DOHH2 (cell line): ENCODE measurements at regions not wholly inside any gene's neighbourhood (a gene's known extent, or its start where the extent isn't known, plus 50 kb on each side); places are given as distances from the start of the nearest gene placed in this dataset.

Experiments used
- H3F3A ChIP-seq: fragments of 200-600 bp; sonication (generic), shearing (Covaris generic); 2 replicates; pipeline ENCODE4 v1.6.0; 2016; ENCODE audit warnings: antibody characterized with exemption, mild to moderate bottlenecking; ENCODE audit not compliant: control insufficient read depth, insufficient read depth
- H3K27ac ChIP-seq: fragments of 200-600 bp; sonication (generic); 2 replicates; pipeline ENCODE4 v1.5.1; 2014; ENCODE audit warnings: low read depth, mild to moderate bottlenecking, low read length, moderate library complexity
- H3K27me3 ChIP-seq: fragments of 200-600 bp; sonication (generic); 2 replicates; pipeline ENCODE4 v1.6.1; 2014; ENCODE audit warnings: mild to moderate bottlenecking, low read length, mixed read lengths; ENCODE audit not compliant: control insufficient read depth
- H3K36me3 ChIP-seq: fragments of 200-600 bp; sonication (generic); 2 replicates; pipeline ENCODE4 v1.6.1; 2014; ENCODE audit warnings: mild to moderate bottlenecking, low read length, moderate library complexity, mixed read lengths; ENCODE audit not compliant: control insufficient read depth
- H3K4me1 ChIP-seq: fragments of 200-600 bp; sonication (generic); 2 replicates; pipeline ENCODE4 v1.6.1; 2014; ENCODE audit warnings: mild to moderate bottlenecking, low read length, mixed read lengths; ENCODE audit not compliant: control insufficient read depth
- H3K4me2 ChIP-seq: fragments of 200-600 bp; sonication (generic); 2 replicates; pipeline ENCODE4 v1.6.0; 2014; ENCODE audit warnings: mild to moderate bottlenecking, low read length, moderate library complexity
- H3K4me3 ChIP-seq: fragments of 200-600 bp; sonication (generic); 2 replicates; pipeline ENCODE4 v1.5.1; 2014; ENCODE audit warnings: mild to moderate bottlenecking, low read length, mixed read lengths
- H3K79me2 ChIP-seq: fragments of 200-600 bp; sonication (generic); 2 replicates; pipeline ENCODE4 v1.6.1; 2014; ENCODE audit warnings: mild to moderate bottlenecking, low read length, mixed read lengths; ENCODE audit not compliant: control insufficient read depth
- H3K9me2 ChIP-seq: fragments of 200-600 bp; sonication (generic); replicated peaks from 2 replicates; pipeline ENCODE4 v1.6.1; 2014; ENCODE audit warnings: mild to moderate bottlenecking, low read length, mixed read lengths; ENCODE audit not compliant: control insufficient read depth
- H3K9me3 ChIP-seq: fragments of 200-600 bp; sonication (generic); 2 replicates; pipeline ENCODE4 v1.6.1; 2014; ENCODE audit warnings: antibody characterized with exemption, low read length, mixed read lengths; ENCODE audit not compliant: control insufficient read depth, insufficient read depth
- H4K20me1 ChIP-seq: fragments of 200-600 bp; sonication (generic); 2 replicates; pipeline ENCODE4 v1.6.0; 2014; ENCODE audit warnings: low read depth, mild to moderate bottlenecking, antibody characterized with exemption, low read length, moderate library complexity; ENCODE audit not compliant: control insufficient read depth, insufficient read depth
- EZH2phosphoT487 ChIP-seq: fragments of 200-600 bp; sonication (generic); IDR thresholded peaks from 2 replicates; pipeline ENCODE4 v1.6.1; 2017; ENCODE audit warnings: borderline replicate concordance, mild to moderate bottlenecking, antibody characterized with exemption, low read length, moderate library complexity, mixed read lengths
- TF ChIP-seq, protein P1 (sequence below): fragments of 200-600 bp; sonication (generic); IDR thresholded peaks from one replicate; pipeline ENCODE4 v1.5.1; 2014; ENCODE audit warnings: antibody characterized with exemption, mild to moderate bottlenecking, low read depth, low read length; ENCODE audit not compliant: poor library complexity, severe bottlenecking

DNA sequence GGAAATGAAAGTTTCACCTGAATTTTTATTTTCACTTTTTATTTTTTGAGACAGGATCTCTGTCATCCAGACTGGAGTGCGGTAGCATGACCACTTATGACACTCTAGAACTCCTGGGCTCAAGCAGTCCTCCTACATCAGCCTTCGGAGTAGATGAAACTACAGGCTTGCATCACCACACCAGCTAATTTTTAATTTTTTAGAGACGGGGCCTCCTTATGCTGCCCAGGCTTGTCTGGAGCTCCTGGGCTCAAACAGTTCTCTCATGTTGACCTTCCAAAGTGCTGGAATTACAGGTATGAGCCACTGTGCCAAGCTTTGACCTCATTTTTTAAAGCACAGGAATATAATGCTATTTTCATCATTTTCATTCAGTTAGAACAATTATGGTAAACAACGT lies 297.0 kb upstream of the KLHL1 start:
- Histone ChIP-seq H3K4me1 (no peaks in the 10 kb centered on the region), H4K20me1 (no peaks in the 10 kb centered on the region), H3K79me2 (no peaks in the 10 kb centered on the region), H3K27ac (no peak overlapping the region), H3K9me2 (no peaks in the 10 kb centered on the region), H3K27me3 (no peaks in the 10 kb centered on the region), H3K4me2 (no peak overlapping the region), H3K9me3 (no peaks in the 10 kb centered on the region), H3K4me3 (no peak overlapping the region), H3K36me3 (no peaks in the 10 kb centered on the region), H3F3A (no peaks in the 10 kb centered on the region)
- TF ChIP-seq, protein P1, sequence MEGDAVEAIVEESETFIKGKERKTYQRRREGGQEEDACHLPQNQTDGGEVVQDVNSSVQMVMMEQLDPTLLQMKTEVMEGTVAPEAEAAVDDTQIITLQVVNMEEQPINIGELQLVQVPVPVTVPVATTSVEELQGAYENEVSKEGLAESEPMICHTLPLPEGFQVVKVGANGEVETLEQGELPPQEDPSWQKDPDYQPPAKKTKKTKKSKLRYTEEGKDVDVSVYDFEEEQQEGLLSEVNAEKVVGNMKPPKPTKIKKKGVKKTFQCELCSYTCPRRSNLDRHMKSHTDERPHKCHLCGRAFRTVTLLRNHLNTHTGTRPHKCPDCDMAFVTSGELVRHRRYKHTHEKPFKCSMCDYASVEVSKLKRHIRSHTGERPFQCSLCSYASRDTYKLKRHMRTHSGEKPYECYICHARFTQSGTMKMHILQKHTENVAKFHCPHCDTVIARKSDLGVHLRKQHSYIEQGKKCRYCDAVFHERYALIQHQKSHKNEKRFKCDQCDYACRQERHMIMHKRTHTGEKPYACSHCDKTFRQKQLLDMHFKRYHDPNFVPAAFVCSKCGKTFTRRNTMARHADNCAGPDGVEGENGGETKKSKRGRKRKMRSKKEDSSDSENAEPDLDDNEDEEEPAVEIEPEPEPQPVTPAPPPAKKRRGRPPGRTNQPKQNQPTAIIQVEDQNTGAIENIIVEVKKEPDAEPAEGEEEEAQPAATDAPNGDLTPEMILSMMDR: no peak
- TF ChIP-seq EZH2phosphoT487: no peak

DNA sequence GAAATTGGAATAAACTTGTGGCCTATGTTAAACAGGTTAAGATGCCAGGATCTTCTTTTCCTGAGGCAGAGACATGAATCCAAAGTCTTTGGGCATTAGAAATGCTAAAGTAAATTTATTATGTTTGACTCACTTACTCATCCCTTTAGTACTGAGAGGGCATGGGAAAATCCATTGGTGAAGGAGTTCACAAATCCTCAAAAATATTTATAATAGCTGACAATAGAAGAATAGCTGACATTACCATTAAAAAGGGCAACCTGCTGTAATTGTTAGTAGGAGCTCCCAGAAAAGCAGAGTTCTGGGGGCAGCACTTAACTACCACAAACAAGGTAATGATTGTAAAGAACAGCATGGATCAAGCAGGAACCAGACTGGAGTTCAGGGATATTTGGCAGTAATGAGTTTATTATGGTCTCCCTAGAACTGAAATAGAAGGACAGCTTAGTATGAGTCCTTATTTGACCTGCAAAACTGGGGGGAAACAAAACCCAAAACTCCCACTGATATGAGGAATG lies 285.8 kb upstream of the KLHL1 start:
- no peaks in the 10 kb centered on the region for H3K9me2 ChIP-seq
- H3K36me3 ChIP-seq: no peaks in the 10 kb centered on the region
- H3K27ac ChIP-seq: no peak overlapping the region
- no peak overlapping the region for H3K4me2 ChIP-seq
- no peaks in the 10 kb centered on the region for H3K27me3 ChIP-seq
- no peaks in the 10 kb centered on the region for H3K79me2 ChIP-seq
- H3K4me1 ChIP-seq: no peaks in the 10 kb centered on the region
- no peak overlapping the region for H3K4me3 ChIP-seq
- no peaks in the 10 kb centered on the region for H3K9me3 ChIP-seq
- no peaks in the 10 kb centered on the region for H3F3A ChIP-seq
- no peaks in the 10 kb centered on the region for H4K20me1 ChIP-seq
- no peak for TF ChIP-seq EZH2phosphoT487
- TF ChIP-seq, protein P1: no peak

DNA sequence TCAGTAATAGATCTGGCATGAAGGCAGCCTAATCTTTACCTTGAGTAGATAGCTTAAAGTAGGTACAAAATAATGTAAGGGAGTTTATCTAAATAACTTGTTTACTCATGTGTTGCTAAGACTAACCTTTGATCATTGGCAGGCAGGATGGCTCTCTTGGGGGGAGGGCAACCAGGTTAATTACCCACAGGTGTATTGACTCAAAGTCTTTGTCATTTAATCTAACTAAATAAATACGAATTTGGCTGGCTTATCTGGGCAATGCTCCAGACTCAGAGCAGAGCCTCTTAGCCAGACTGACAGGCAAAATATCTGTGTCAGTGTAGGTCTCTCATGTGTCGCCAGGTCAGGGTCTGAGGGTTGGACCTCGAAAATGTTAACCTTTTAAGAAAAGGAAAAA lies 283.4 kb upstream of the KLHL1 start:
- H4K20me1 ChIP-seq: no peaks in the 10 kb centered on the region
- H3K4me2 ChIP-seq: no peak overlapping the region

More for the DNA sequence above, 283.4 kb upstream of the KLHL1 start:
- no peaks in the 10 kb centered on the region for H3K36me3 ChIP-seq
- H3K79me2 ChIP-seq: no peaks in the 10 kb centered on the region
- H3F3A ChIP-seq: no peaks in the 10 kb centered on the region
- H3K27me3 ChIP-seq: no peaks in the 10 kb centered on the region
- no peak for TF ChIP-seq EZH2phosphoT487
- TF ChIP-seq, protein P1: no peak
- H3K27ac ChIP-seq: no peak overlapping the region
- H3K9me3 ChIP-seq: no peaks in the 10 kb centered on the region
- H3K4me3 ChIP-seq: no peak overlapping the region
- H3K9me2 ChIP-seq: no peaks in the 10 kb centered on the region
- no peaks in the 10 kb centered on the region for H3K4me1 ChIP-seq
